Bronchial epithelial cell (primary cell): ENCODE measurements at regions not wholly inside any gene's neighbourhood (a gene's known extent, or its start where the extent isn't known, plus 50 kb on each side); places are given as distances from the start of the nearest gene placed in this dataset.
A peak's percentile ranks its signal among the peaks of the same experiment; 100 is the strongest.

Experiments used
- DNase-seq: peaks from one replicate; pipeline ENCODE4 v3.0.0-alpha.2; 2010; ENCODE audit warnings: low read depth
- FAIRE-seq: peaks from 2 replicates; lab custom pipeline; 2011; peaks lifted over from hg19 to GRCh38; lab: Jason Lieb, UNC
- H3K27me3 ChIP-seq: 2 replicates; pipeline ENCODE4 v1.5.1; 2011; ENCODE audit warnings: low read length; ENCODE audit not compliant: control insufficient read depth, insufficient read depth
- H3K36me3 ChIP-seq: 2 replicates; pipeline ENCODE4 v1.5.1; 2011; ENCODE audit warnings: low read length; ENCODE audit not compliant: control insufficient read depth, insufficient read depth
- H3K4me3 ChIP-seq: 2 replicates; pipeline ENCODE4 v1.5.1; 2011; ENCODE audit warnings: mild to moderate bottlenecking, low read depth, low read length, control low read depth
- CTCF ChIP-seq: IDR thresholded peaks from 2 replicates; pipeline ENCODE4 v1.5.1; 2011; ENCODE audit warnings: mild to moderate bottlenecking, moderate library complexity, low read length, control low read depth, inconsistent platforms; ENCODE audit not compliant: insufficient read depth, severe bottlenecking

- Histone ChIP-seq H3K36me3 (no peaks in the 10 kb centered on the region), H3K4me3 (no peak overlapping the region), H3K27me3 (no peaks in the 10 kb centered on the region)
- TF ChIP-seq CTCF = no peak
- no peak for FAIRE-seq
- DNase-seq = peak; percentile 12
Measured at GRCh38 chr20:7240490-7240889, 473.0 kb downstream of the BMP2 start.

- no peak for TF ChIP-seq CTCF
- FAIRE-seq (no peak), DNase-seq (no peak)
- Histone ChIP-seq H3K27me3 (no peaks in the 10 kb centered on the region), H3K36me3 (no peaks in the 10 kb centered on the region), H3K4me3 (no peak overlapping the region)
Measured at GRCh38 chr20:7248281-7249201, 481.1 kb downstream of the BMP2 start.

GRCh38 chr20:7250337-7250736, 482.9 kb downstream of the BMP2 start:
- FAIRE-seq (no peak), DNase-seq (no peak)
- Histone ChIP-seq H3K27me3 (no peaks in the 10 kb centered on the region), H3K36me3 (no peaks in the 10 kb centered on the region), H3K4me3 (no peak overlapping the region)
- TF ChIP-seq CTCF = no peak

- DNase-seq = no peak
- TF ChIP-seq CTCF = no peak
- H3K36me3 ChIP-seq = no peaks in the 10 kb centered on the region
- H3K4me3 ChIP-seq = no peak overlapping the region
- no peaks in the 10 kb centered on the region for H3K27me3 ChIP-seq
- no peak for FAIRE-seq
Measured at GRCh38 chr20:7257099-7257498, 489.6 kb downstream of the BMP2 start.

- TF ChIP-seq CTCF = no peak
- no peaks in the 10 kb centered on the region for H3K27me3 ChIP-seq
- DNase-seq (no peak), FAIRE-seq (no peak)
- H3K4me3 ChIP-seq = no peak overlapping the region
- no peaks in the 10 kb centered on the region for H3K36me3 ChIP-seq
Measured at GRCh38 chr20:7257692-7258466, 490.4 kb downstream of the BMP2 start.
